GM12878 (cell line): ENCODE measurements at regions not wholly inside any gene's neighbourhood (a gene's known extent, or its start where the extent isn't known, plus 50 kb on each side); places are given as distances from the start of the nearest gene placed in this dataset.

Experiments used
- ATAC-seq: fragments of 200-7000 bp; cut with Tn5 transposase; 3 replicates; pipeline ENCODE4 v1.9.1; 2020; ENCODE audit warnings: mild to moderate bottlenecking, moderate library complexity
- BruUV-seq: library from RNA; stranded (reverse); fragments of 400-500 nt; replicated peaks from 2 replicates; lab custom pipeline; 2021; lab: Mats Ljungman, UMichigan
- CTCF ChIA-PET: fragments of 300-600 bp; sonication (Branson Sonifier 250); formaldehyde crosslinking; extraction: SDS; loops from one replicate; lab custom pipeline; 2021; ENCODE audit warnings: inconsistent platforms; lab: Yijun Ruan, JAX
- POLR2A ChIA-PET: fragments of 350-600 bp; formaldehyde crosslinking; extraction: SDS; loops from one replicate; lab custom pipeline; 2021; ENCODE audit warnings: inconsistent platforms; lab: Charles Lee
- RAD21 ChIA-PET: fragments of 300-600 bp; sonication (Branson Sonifier 250); formaldehyde crosslinking; loops from one replicate; lab custom pipeline; 2023; ENCODE audit warnings: antibody characterized with exemption; ENCODE audit not compliant: unreplicated experiment; lab: Charles Lee
- SMC1A ChIA-PET: fragments of 300-600 bp; sonication (Branson Sonifier 250); formaldehyde crosslinking; loops from one replicate; lab custom pipeline; 2023; ENCODE audit not compliant: unreplicated experiment, uncharacterized antibody; lab: Charles Lee
- DNase-seq: peaks from one replicate; pipeline ENCODE4 v3.0.0-alpha.2; 2011; ENCODE audit warnings: low read depth, low spot score
- FAIRE-seq: peaks from 3 replicates; lab custom pipeline; 2011; peaks lifted over from hg19 to GRCh38; lab: Jason Lieb, UNC
- H2AFZ ChIP-seq: 2 replicates; pipeline ENCODE4 v1.6.0; 2011; ENCODE audit warnings: low read depth, low read length, control low read depth; ENCODE audit not compliant: control insufficient read depth
- H3K27ac ChIP-seq: 2 replicates; pipeline ENCODE4 v1.5.1; 2011; ENCODE audit warnings: control low read depth; ENCODE audit not compliant: control insufficient read depth, insufficient read depth
- H3K27me3 ChIP-seq, 2 experiments: replicated peaks in 1 of 2; 2 replicates each; pipeline versions ENCODE4 v1.6.0 to v1.6.1; 2011; ENCODE audit warnings: low read length in 1 of 2; ENCODE audit not compliant: control insufficient read depth in 2 of 2, insufficient read depth in 2 of 2
- H3K36me3 ChIP-seq, 2 experiments: 2 replicates each; pipeline ENCODE4 v1.5.1; 2011; ENCODE audit warnings: low read length in 1 of 2; ENCODE audit not compliant: control insufficient read depth in 2 of 2, insufficient read depth in 2 of 2
- H3K4me1 ChIP-seq: 2 replicates; pipeline ENCODE4 v1.6.1; 2011; ENCODE audit warnings: mild to moderate bottlenecking, low read length, moderate library complexity, mixed read lengths; ENCODE audit not compliant: control insufficient read depth, insufficient read depth
- H3K4me2 ChIP-seq: 2 replicates; pipeline ENCODE4 v1.6.0; 2011; ENCODE audit warnings: control low read depth; ENCODE audit not compliant: control insufficient read depth, insufficient read depth
- H3K4me3 ChIP-seq: fragments of 200-600 bp; sonication (generic); 2 replicates; pipeline ENCODE4 v1.5.1; 2016
- H3K79me2 ChIP-seq: 2 replicates; pipeline ENCODE4 v1.6.0; 2011; ENCODE audit warnings: low read length; ENCODE audit not compliant: control insufficient read depth, insufficient read depth
- H3K9ac ChIP-seq: 2 replicates; pipeline ENCODE4 v1.8.0; 2011; ENCODE audit warnings: low read length, control low read depth, mixed read lengths; ENCODE audit not compliant: control insufficient read depth, insufficient read depth
- H3K9me3 ChIP-seq: replicated peaks from 3 replicates; pipeline ENCODE4 v1.5.1; 2011; ENCODE audit warnings: mild to moderate bottlenecking, low read length; ENCODE audit not compliant: control insufficient read depth, insufficient read depth
- H4K20me1 ChIP-seq: 2 replicates; pipeline ENCODE4 v1.6.0; 2011; ENCODE audit not compliant: control insufficient read depth, insufficient read depth
- ATF7 ChIP-seq: fragments of 450-650 bp; IDR thresholded peaks from 2 replicates; pipeline ENCODE4 v1.6.1; 2016; ENCODE audit warnings: low read depth, mild to moderate bottlenecking
- CEBPB ChIP-seq, 2 experiments: fragments of 150-350 bp in 1 of 2; IDR thresholded peaks; 2 replicates each; pipeline ENCODE4 v1.6.1; 2012 to 2014; ENCODE audit warnings: low read depth in 2 of 2, low read length in 2 of 2, borderline replicate concordance in 1 of 2, inconsistent platforms in 1 of 2
- CHD4 ChIP-seq: fragments of 200-600 bp; sonication (generic); IDR thresholded peaks from 2 replicates; pipeline ENCODE4 v1.6.1; 2016; ENCODE audit warnings: mild to moderate bottlenecking
- CREB1 ChIP-seq: IDR thresholded peaks from 2 replicates; pipeline ENCODE4 v1.6.1; 2012; ENCODE audit warnings: low read depth, mild to moderate bottlenecking, inconsistent platforms
- E2F8 ChIP-seq: fragments of 450-650 bp; IDR thresholded peaks from 2 replicates; pipeline ENCODE4 v1.6.1; 2018; ENCODE audit warnings: mild to moderate bottlenecking, low read depth, moderate library complexity; ENCODE audit not compliant: partially characterized antibody
- ELK1 ChIP-seq: IDR thresholded peaks from 2 replicates; pipeline ENCODE4 v1.6.1; 2012; ENCODE audit warnings: low read depth, low read length, improper control_type of control experiment
- HDGF ChIP-seq: fragments of 450-650 bp; IDR thresholded peaks from 2 replicates; pipeline ENCODE4 v1.6.1; 2016; ENCODE audit warnings: antibody characterized with exemption
- IRF4 ChIP-seq: IDR thresholded peaks from 2 replicates; pipeline ENCODE4 v1.6.1; 2011; ENCODE audit warnings: low read depth, low read length
- NR2C1 ChIP-seq: fragments of 450-650 bp; IDR thresholded peaks from 2 replicates; pipeline ENCODE4 v1.6.1; 2017; ENCODE audit warnings: antibody characterized with exemption, mild to moderate bottlenecking, moderate library complexity
- POU2F2 ChIP-seq: IDR thresholded peaks from 3 replicates; pipeline ENCODE4 v1.6.1; 2011; ENCODE audit warnings: low read depth, mild to moderate bottlenecking, low read length, borderline replicate concordance
- SREBF2 ChIP-seq: IDR thresholded peaks from 2 replicates; pipeline ENCODE4 v1.6.1; 2012; ENCODE audit warnings: mild to moderate bottlenecking, low read length
- SRF ChIP-seq, 2 experiments: IDR thresholded peaks; 2 replicates each; pipeline ENCODE4 v1.6.1; 2011; ENCODE audit warnings: low read depth in 2 of 2, low read length in 2 of 2, mild to moderate bottlenecking in 1 of 2, moderate library complexity in 1 of 2
- SUZ12 ChIP-seq: fragments of 200-600 bp; sonication (generic); IDR thresholded peaks from one replicate; pipeline ENCODE4 v1.6.1; 2018; ENCODE audit warnings: antibody characterized with exemption, mild to moderate bottlenecking; ENCODE audit not compliant: unreplicated experiment
- WRNIP1 ChIP-seq: IDR thresholded peaks from 2 replicates; pipeline ENCODE4 v1.6.1; 2011; ENCODE audit warnings: low read depth, low read length, improper control_type of control experiment, borderline replicate concordance
- WGBS: methylation state at CpG from one replicate; pipeline ENCODE4 v1.1.6; 2016; ENCODE audit warnings: low lambda C conversion rate; ENCODE audit not compliant: insufficient replicate concordance, insufficient coverage; ENCODE audit errors: missing lambda C conversion rate; 5-methylcytosine and 5-hydroxymethylcytosine counted together
- in situ Hi-C: fragments of 300-500 bp; cut with MboI; formaldehyde crosslinking; loops from 9 replicates; pipeline ENCODE4 v1.14.3; 2018; ENCODE audit warnings: mixed read lengths
- intact Hi-C: fragments of 100-400 bp; cut with micrococcal nuclease; formaldehyde crosslinking; loops from one replicate; pipeline ENCODE4 v1.14.2; 2022; ENCODE audit not compliant: unreplicated experiment
- TF ChIP-seq, protein P1 (sequence below): fragments of 450-650 bp; IDR thresholded peaks from 2 replicates; pipeline ENCODE4 v1.6.1; 2014; ENCODE audit warnings: mild to moderate bottlenecking

- in situ Hi-C loops (no loop called here), intact Hi-C loops (no loop called here)
- FAIRE-seq (no peak), ATAC-seq (no peak), DNase-seq (no peak)
- no peaks in the 10 kb centered on the region for H4K20me1 ChIP-seq
- H3K4me2 ChIP-seq, result no peak overlapping the region
- no TSS peak for BruUV-seq
- H3K4me1 ChIP-seq, result no peaks in the 10 kb centered on the region
- ChIA-PET SMC1A (no interaction called here), RAD21 (no interaction called here), POLR2A (no interaction called here), CTCF (interaction anchor here (1.7 kb wide), 1 partner anchor 8 kb away, joined by 3 read pairs; no protein-coding TSS in a partner anchor)
- no peaks in the 10 kb centered on the region for H3K79me2 ChIP-seq
- H3K36me3 ChIP-seq, result no peaks in the 10 kb centered on the region
- TF ChIP-seq CEBPB (IDR thresholded peaks at IDR 0.05; ENCODE audit: borderline replicate concordance in 1 of 2, low read depth in 2 of 2, low read length in 2 of 2), result no peak
- no peak for TF ChIP-seq ELK1
- no peaks in the 10 kb centered on the region for H3K9me3 ChIP-seq
- H3K4me3 ChIP-seq, result no peak overlapping the region
- WGBS, result 34% methylated on average over 8 of the region's 8 CpGs
- H3K27me3 ChIP-seq, result no peaks in the 10 kb centered on the region
- no peak overlapping the region for H3K9ac ChIP-seq
- H3K27ac ChIP-seq, result no peak overlapping the region
- H2AFZ ChIP-seq, result no peak overlapping the region
Observed at GRCh38 chr1:214912127-214912526, 170.4 kb upstream of the KCNK2 start.

DNA sequence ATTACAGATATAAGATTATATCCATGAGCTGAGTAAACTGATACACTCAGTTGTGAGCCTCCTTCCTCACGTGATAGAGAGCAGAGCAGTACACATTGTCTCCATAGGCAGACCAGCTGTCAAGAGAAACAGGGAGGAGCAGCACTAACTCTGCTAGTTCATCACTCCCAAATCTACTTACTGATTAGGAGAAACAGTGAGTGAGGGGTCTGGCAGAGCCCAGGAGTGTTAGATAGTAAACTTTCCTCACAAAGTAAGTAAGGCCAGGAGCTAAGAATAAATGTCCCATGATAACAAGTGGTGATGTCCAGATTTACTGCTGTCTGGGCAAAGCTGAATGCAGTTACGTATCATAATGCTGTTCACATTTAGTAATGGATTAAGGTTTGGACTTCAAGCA, 168.6 kb upstream of the KCNK2 start:
- no peak overlapping the region for H2AFZ ChIP-seq
- H3K4me2 ChIP-seq, result no peak overlapping the region
- RAD21 ChIA-PET, result no interaction called here
- H3K9ac ChIP-seq, result no peak overlapping the region
- H3K36me3 ChIP-seq, result no peaks in the 10 kb centered on the region
- BruUV-seq, result no TSS peak
- SMC1A ChIA-PET, result no interaction called here
- no peak overlapping the region for H3K4me3 ChIP-seq
- WGBS, result 18% methylated on average over 2 of the region's 2 CpGs
- DNase-seq, result no peak
- intact Hi-C loops (no loop called here), in situ Hi-C loops (no loop called here)
- H3K79me2 ChIP-seq, result no peaks in the 10 kb centered on the region
- no peak overlapping the region for H3K27ac ChIP-seq
- no peaks in the 10 kb centered on the region for H3K27me3 ChIP-seq
- FAIRE-seq, result no peak
- CTCF ChIA-PET, result no interaction called here
- no peaks in the 10 kb centered on the region for H3K4me1 ChIP-seq
- POLR2A ChIA-PET, result no interaction called here
- H3K9me3 ChIP-seq, result no peaks in the 10 kb centered on the region
- no peak for ATAC-seq
- no peaks in the 10 kb centered on the region for H4K20me1 ChIP-seq
- TF ChIP-seq E2F8, result no peak
- TF ChIP-seq POU2F2, result no peak
- TF ChIP-seq, protein P1, sequence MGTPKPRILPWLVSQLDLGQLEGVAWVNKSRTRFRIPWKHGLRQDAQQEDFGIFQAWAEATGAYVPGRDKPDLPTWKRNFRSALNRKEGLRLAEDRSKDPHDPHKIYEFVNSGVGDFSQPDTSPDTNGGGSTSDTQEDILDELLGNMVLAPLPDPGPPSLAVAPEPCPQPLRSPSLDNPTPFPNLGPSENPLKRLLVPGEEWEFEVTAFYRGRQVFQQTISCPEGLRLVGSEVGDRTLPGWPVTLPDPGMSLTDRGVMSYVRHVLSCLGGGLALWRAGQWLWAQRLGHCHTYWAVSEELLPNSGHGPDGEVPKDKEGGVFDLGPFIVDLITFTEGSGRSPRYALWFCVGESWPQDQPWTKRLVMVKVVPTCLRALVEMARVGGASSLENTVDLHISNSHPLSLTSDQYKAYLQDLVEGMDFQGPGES, result no peak
- TF ChIP-seq CHD4, result no peak
- no peak for TF ChIP-seq HDGF
- no peak for TF ChIP-seq NR2C1
- no peak for TF ChIP-seq WRNIP1
- TF ChIP-seq SREBF2, result no peak
- no peak for TF ChIP-seq IRF4
- TF ChIP-seq SRF (IDR thresholded peaks at IDR 0.05; ENCODE audit: low read depth in 2 of 2, low read length in 2 of 2), result no peak
- no peak for TF ChIP-seq CREB1
- TF ChIP-seq SUZ12, result no peak
- TF ChIP-seq ATF7, result no peak
